ENCODE measurements at regions not wholly inside any gene's neighbourhood (a gene's known extent, or its start where the extent isn't known, plus 50 kb on each side); places are given as distances from the start of the nearest gene placed in this dataset.

DNA sequence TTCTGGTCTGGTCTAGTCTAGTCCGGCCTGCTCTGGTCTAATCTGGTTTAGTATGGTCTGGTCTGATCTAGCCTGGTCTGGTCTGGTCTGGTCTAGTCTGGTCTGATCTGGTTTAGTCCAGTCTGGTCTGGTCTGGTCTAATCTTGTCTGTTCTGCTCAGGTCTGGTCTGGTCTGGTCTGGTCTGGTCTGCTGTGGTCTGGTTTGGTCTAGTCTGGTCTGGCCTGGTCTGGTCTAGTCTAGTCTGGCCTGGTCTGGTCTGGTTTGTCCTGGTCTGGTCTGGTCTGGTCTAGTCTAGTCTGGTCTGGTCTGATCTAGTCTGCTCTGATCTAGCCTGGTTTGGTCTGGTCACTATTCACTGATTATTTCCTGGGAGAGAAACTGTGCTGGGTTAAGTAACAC, 84.1 kb upstream of the PRR23E start:
- no peak for DNase-seq

DNA sequence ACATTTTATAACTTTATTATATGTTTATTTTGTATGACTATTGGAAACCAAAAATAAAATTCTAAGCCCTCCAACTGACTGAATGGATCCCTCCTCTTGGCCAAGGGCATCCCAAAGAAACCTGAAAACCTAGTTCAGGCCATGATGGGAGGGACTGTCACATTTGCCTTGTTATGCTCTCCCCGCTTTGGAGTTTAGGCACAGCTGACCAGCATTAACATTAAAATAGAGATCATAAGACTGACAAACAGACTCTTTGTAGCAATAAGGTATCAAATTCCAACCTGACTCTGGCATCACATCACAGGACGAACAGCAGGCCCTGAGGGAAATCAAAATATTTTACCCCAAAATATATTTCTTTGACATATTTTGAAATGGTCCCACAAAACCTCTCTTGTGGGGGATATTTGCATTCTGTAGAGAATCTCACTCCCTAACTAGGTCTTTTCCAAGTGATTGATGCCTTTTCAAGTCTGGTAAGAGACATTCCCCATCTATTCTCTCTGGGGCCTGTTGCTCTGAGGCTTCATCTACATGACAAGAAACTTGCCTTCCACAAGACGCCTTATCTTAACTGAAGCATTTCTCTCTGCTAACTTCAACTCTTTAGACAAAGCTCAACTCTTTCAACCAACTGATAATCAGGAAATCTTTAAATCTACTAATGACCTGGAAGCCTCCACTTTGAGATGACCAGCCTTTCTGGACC, 81.8 kb upstream of the PRR23E start:
- no peak for DNase-seq

DNA sequence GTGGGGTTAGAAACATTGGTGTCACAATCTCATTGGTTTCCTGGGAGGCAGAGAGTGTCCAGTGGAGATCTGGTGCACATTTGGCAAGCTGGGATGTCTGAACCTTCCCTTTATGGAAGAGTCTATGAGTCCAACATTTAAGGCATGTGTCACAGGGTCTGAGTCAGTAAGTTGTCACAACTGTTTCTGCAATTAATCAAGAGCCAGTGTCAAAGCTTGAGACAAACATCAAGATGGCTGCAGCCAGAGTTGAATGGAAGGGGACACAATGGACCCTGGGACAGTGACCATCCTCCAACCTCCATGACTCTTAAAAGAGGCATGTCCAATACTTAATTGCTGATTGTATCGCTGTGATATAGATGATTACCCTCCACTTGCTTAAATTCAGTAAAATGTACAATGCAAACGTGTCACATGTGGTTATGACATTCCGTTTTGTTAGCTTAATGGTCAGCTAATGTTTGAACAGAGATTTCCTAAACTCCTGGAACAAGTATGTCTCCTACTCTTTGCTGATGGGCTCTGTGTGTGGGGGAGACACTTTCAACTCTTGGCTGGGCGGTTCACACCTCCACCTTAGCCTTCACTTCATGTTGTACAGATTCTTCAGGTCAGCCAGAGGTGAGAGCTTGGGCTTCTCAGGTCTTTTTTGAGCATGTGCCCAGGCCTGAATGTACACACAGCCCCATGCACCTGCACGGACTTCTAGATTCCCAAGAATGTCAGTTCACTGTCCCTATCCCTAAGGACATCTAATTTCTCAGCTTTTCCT, 79.9 kb upstream of the PRR23E start:
- no peak for DNase-seq

DNA sequence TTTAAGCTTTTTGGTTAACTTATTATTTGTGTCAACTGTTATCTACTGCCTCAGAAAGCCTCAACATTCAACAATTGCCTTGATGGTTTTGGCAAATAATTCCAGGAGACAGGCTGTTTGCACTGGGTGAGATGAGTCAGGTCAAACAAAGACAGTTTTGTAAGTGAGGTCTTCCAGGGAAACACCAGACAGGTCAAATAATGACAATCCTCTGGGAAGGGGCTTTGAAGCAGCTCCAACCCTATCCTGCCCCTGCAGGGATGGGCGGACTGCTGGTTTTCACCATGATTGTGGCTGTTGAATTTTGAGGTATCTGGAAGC, 79.4 kb upstream of the PRR23E start:
- no peak for DNase-seq

DNA sequence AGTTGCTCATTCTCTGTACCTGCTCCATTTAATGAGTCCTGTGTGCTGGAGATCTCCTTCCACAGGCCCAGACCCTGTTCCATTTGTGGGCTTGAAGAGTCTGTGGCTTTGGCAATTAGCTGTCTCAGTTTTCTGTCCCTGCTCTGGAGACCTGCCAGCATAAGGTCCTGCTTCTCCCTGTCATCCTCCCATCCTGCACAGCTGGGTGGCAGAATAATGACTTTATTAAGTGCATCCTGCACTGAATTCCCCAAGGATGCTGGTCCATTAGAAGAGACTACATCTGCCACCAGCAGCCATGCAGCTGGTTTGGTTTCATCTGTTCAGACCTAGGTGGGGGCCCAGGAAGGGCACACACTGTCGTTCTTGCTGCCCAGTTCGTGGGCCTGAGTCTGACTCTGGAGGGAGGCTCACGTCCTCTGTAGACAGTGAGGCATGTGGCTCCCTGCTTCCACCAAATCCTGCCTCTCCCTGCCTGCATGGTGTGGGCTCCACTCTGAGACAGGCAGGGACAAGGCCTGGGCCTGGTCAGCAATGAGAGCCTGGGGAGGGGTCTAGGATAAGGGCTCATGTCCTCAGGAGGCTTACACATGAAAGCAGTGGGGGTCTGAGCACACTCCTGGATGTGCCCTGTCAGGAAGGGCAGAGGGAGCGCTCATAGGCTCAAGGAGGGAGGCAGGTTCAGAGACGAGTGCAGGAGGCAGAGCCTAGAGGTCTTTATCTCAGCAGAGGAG, 78.4 kb upstream of the PRR23E start:
- DNase-seq = no peak

DNA sequence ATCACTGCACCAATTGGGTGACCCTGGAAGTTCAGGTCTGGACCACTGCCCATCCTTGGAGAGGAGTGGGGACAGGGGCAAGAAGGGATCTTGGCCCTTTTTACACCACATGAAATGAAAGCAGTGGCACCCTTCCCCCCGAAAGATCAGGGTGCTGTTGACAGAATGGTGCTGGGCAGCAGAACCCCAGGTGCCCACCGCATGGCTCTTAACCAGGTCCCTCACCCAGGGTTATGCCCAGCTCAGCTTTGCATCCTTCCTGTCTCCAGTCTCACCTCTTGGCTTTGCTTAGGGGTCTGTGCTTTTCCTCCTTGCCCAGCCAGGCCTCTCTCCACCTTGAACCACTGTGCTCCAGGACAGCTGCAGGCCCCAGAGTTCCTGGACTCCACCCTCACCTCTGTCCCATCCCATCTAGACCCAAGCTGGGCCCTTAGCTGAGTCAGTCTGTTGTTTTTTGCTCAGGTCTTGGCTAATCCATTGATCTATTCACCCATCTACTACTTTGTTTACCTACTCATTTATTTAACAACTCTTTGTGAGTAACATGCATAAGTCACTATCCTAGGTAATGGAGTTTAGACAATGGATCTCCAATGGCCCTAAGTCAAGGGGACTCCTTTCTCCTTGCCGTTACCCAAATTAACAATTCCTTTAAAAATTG, 77.1 kb upstream of the PRR23E start:
- DNase-seq = no peak

DNA sequence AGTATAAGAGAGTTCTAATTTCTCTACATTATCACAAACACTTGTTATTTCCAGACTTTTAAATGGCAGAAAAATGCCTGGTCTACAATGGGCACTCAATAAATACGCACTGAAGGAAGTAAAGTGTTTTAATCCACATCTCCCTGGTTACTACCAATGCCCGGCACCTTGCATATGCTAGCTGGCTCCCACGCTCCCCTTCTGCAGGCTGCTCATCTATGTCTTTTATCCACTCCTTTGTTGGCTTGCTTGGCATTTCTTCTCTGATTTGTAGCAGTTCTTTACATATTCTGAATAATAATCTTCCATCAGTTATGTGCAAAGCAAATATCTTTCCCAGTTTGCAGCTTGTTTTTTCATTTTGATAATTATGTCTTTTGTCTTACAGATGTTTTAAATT, 74.6 kb upstream of the PRR23E start:
- DNase-seq = no peak

DNA sequence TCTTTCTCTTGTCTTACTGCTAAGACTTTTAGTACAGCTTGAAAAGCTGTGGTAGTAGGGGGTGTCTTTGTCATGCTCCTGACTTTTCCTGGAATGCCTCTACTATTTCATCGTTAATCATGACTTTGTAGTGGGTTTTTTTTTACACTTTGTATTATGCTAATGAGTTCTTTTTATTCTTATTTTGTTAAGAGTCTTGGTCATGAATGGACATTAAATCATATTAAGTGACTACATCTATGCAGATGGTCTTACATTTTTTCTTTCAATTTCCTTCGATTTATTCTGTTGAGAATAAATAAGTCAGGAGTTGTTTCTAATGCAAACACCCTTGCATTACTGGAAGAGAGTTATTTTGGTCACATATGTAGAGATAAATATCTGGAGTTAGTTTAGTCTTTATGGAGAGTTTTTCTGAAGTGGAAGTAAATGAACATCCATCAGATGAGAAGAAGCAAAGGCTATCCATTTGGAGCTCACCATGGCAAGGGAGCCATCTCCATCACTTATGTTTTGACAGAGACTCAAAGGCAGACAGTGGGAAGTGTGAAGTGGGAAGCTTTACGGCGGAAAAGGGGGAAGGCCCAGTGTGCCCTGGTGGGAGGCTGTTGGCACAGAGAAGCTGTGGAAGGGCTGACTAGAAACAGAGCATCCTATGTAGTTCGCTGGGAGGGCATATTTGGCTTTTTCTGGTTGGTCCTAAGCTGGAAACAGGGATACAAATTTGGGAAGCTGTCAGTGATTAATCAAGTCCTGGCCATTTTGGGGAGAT, 73.1 kb upstream of the PRR23E start:
- no peak for DNase-seq

DNA sequence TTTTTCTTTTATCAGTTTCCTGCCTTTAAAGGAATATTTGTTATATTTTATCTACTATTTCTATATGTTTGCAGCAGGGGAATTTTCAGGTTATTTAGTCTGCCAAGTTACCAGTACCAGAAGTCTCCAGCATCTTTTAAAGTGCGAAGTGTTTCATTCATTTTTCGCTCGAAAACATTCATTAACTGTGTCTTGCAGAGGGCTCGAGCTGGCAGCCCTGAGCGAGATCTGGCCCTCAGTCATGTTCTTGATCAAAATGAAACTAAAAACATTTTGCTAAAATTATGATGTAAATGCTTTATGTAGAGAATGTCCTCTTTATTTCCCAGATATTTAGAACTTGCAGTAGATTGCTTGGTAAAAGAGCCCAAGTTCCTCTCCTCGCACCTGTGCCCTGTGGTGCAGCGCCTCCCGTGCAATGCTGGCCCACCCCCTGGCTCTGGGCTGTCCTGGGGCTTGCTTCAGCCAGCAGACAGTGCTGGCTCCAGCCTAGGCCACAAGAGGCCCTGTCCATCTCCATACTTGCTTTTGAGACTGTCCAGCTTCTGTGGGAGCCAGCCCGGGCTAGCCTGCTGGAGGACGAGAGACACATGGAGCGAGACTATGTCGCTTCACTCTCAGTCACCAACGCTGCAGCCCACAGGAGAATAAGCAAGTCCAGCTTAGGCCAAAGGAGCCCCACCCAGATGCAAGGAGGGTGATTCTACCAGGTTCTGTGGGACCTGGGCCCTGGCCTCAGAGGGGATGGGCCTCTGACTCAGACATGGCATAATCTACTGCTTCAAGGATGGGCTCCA, 71.9 kb upstream of the PRR23E start:
- DNase-seq = no peak

DNA sequence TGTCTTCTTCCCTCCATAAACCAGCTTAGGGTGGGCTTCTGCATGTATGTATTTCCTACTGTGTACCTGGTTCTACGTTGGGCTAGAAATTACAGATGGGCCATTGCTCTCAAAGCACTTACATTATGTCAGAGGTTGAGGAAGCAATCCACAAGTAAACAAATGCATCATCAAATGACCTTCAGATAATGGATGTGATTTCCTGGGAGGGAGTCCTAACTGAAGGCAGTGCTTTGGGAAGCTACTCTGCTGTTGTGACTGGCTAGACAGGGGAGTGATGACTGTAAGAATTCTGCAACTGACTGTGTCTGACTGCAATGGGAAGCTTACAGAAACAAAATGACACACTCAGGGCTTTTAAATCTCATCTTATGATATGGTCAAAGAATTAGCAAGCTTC, 71.0 kb upstream of the PRR23E start:
- DNase-seq = no peak

DNA sequence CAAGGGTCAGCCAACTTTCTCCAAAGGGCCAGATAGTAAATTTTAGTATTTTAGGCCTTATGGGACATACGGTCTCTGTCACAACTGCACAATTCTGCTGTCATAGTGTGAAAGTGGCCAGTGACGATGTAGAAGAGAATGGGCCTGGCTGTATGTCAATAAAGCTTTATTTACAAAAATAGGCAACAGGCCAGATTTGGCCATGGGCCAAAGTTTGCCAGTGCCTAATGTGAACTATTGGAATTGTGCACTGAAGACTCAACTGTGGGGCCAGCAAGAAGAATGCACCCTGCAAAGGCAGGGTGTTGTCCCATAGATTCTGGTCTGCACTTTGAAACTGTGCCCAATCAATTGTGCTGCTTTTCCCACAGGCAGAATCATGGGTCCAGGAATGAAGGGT, 69.4 kb upstream of the PRR23E start:
- no peak for DNase-seq

DNA sequence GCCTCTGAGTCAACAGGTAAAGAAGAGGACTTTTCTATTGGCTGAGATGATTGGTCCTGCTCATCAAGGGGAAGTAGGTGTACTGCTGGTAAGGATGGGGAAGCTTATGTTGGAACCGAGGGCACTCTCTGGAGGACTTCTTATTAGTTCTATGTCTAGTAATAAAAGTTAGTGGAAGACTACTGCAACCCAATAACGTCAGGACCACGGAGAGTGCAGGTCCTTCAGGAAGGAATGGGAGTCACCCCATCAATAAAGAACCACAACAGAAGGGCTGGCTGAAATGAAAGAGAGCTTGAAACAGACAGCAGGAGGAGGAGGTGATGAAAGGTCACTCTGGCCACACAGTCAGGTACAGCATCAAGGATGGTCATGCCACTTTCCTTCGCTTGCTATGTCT, 68.8 kb upstream of the PRR23E start:
- no peak for DNase-seq

DNA sequence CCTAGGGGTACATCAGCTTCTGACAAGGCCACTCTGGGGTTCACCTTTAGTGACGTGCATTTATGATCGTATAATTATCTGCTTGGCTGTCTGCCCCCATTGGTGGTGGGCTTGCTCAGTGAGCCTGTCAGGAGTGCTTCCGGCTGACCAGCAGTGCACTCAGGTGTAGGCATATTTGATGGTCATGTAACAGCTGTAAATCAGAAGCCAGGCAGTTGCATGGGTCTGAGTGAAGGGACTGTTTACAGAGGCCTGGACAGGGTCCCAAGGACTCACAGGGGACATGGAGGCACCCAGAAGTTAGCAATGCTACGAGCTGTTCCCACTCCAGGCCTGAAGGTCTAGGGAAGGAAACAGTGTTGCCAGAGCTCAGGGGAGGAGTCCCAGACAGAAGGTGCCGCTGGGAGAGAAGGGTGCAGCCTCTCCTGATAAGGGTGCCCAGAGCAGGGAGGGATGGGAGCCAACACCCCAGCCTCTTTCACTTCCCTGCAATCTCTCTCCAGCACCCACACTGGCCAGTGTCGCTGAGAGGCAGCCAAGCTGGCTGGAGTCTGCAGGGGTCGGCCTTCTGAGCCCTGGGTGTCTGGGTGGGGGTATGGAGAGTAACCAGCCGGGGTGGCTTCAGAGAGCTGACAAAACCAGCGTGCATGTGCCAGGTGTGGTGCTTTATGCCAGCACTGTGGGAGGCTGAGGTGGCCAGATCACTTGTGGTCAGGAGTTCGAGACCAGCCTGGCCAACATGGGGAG, 61.3 kb upstream of the PRR23E start:
- no peak for DNase-seq

DNA sequence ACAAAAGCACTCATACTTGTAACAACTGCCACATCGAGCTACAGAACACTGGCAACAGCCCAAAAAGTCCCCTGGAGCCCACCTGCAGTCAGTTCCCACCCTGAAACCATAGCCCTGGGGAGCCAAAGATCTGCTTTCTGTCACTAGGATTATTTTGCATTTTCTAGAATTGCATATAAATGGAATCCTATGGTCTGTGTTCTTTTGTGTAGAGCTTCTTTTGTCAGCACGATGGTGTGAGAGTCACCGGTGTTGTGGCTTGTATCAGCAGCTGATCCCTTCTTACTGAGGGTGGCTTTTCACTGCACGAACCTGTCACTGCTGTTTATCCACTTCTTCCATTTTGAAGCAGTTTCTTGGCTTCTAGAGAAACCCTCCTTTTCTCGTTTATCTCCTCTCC, 60.1 kb upstream of the PRR23E start:
- no peak for DNase-seq

DNA sequence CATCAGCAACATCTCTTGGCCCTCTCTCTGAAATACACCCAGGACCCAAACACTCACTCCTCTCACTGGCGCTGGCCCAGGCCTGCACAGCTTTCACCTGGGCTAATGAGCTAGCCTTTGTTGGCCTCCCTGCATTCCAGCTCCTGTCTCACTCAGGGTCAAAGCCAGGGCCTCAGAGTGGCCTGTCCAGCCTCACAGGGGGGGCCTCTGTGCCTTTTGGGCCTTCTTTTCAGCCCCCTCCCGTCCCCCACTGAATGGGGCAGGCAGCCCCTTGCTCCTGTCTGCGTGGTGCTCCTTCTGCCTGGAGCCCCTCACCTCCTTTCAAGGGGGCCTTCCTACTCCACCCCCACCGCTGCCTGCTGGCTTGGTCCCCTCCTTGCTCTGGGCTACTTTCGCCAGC, 59.0 kb upstream of the PRR23E start:
- no peak for DNase-seq

DNA sequence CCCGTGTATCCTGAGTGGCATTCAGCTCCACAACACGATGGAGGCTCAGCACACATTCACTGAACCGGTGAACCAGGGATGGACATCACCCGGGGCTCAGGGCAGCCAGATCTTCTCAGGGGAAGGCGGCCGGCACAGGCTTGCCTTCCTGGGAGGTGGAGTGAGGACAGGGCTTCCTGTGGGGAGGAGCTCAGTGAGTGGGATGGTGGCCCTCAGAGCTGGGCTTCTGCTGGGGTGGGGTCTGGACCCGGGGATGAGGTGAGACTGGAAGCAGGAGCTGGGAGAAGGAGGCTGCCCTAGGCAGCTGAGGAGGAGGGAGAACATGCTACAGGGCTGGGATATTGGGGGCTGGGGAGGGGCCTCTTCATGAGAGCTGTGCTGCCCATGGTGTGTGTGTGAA, 58.5 kb upstream of the PRR23E start:
- DNase-seq = no peak

DNA sequence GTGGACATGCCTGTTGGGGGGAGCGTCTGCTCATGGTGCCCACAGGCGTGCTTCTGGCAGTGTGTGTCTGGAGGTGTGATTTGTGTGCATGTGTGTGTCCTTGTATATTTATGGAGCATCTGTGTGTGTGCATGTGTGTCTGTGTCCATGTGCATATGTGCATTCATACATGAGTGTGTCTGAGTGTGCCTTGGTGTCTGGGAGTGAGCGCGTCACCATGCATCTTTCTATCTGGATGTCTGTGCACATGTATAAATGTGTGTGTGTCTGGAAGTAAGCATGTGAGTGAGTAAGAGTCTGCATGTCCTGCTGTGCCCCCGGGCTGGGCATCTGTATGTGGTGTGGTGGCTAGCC, 58.1 kb upstream of the PRR23E start:
- DNase-seq = no peak

DNA sequence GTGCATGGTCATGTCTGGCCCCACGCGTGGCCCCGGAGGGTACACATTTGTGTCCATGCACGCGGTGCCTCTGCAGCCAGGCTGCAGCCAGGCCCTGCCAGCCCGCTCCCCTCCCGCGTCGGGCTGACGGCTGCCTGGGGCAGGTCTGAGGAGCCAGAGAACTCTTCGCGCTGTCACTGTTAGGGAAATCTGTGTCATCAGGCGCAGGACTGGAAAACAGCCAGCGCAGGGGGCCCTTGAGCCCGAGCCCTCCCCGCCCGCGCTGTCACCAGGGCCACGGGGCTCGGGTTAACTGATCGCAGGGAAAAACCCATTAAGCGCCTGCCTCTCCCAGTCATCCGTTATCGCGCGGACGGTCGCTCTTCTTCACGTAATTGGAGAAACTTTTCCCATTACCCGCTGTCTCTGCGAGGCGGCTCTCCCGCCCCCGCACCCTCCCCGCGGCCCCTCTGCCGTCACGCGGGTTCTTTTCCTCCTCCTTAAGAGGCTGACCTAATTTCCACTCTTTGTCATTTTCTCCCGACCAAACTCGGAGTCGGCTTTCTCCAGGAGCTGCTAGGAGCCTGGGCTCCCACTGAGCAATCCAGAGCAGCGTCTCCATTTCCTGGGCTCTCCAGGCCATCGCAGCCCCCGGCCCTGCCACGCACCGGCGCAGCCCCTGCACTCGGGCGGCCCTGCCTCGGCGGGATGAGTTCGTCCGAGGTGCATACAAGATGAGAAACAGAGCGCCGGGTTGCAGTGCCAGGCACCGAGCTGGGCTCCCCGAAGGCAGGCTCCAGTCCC, 57.5 kb upstream of the PRR23E start:
- DNase-seq = no peak

DNA sequence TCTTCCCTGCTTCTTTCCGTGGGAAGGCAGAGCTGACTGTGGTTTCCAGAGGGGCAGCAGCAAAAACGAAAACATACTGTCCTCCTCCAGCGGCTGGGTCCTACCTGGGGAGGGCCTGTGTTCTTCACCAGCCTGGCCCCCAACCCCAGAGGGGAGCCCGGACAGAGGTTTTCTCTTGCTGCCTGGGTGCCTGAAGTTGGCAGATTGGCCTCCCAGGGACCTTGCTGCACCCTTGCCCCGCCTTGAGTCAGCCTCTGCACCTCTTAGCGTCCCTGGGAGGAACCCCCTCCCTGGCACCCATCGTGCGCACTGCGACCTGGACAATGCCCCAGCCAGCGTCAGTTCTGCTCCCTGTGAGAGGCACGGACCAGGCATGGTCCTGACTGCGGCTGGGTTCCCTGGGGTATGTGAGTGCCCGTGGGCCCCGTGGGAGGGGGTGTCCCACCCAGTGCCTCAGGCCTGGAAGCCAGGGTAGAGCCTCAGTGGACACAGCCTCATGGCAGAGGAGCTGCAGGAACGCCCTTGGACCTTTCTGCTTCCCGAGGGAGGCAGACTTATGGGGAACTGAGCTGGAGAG, 56.8 kb upstream of the PRR23E start:
- no peak for DNase-seq

DNA sequence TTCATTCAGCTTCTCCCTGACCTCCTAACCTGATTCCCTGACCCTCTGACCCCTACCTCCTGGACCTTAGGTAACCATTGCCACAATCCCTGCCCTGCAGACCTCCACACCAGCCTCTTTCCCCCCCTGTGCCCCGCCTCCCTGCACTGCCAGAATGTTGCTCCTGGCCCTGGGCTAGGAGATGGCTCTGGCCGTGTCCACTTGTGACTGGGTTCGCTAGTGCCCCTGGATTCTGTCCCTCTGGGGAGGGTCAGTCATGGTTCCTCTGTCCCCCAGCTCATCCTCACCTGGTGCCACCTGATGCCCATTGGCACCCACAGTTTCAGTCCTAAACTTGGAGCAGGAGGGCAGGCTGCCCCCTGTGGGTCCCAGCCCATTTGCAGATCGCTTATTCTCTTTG, 56.2 kb upstream of the PRR23E start:
- DNase-seq = no peak

All from NCI-H446 (cell line).